HEK293 (cell line): ENCODE measurements at regions not wholly inside any gene's neighbourhood (a gene's known extent, or its start where the extent isn't known, plus 50 kb on each side); places are given as distances from the start of the nearest gene placed in this dataset.

ENCODE experiments used
- CTCF ChIA-PET: fragments of 350-600 bp; formaldehyde crosslinking; extraction: SDS; loops from one replicate; lab custom pipeline; 2021; ENCODE audit warnings: antibody characterized with exemption; lab: Yijun Ruan, JAX
- POLR2A ChIA-PET: fragments of 300-600 bp; formaldehyde crosslinking; extraction: SDS; loops from one replicate; lab custom pipeline; 2020; ENCODE audit warnings: antibody characterized with exemption, inconsistent platforms; lab: Yijun Ruan, JAX
- H3K27ac ChIP-seq: fragments of 200-500 bp; sonication (Bioruptor generic); 2 replicates; pipeline ENCODE4 v1.5.1; 2014; ENCODE audit warnings: low read depth, low read length, control low read depth, inconsistent platforms; ENCODE audit errors: extremely low read depth
- H3K36me3 ChIP-seq, 2 experiments: fragments of 200-500 bp in 1 of 2; sonication (Bioruptor generic) in 1 of 2; 1 replicate in 1 of 2; 2 replicates in 1 of 2; pipeline ENCODE4 v1.5.1; 2014 to 2017; ENCODE audit warnings: inconsistent platforms in 2 of 2, low read length in 2 of 2; ENCODE audit not compliant: control insufficient read depth in 2 of 2, insufficient read depth in 1 of 2
- H3K4me1 ChIP-seq: fragments of 200-500 bp; sonication (Bioruptor generic); 2 replicates; pipeline ENCODE4 v1.5.1; 2014; ENCODE audit warnings: mild to moderate bottlenecking, low read length, inconsistent platforms; ENCODE audit not compliant: control insufficient read depth, insufficient read depth
- H3K4me3 ChIP-seq: 2 replicates; pipeline ENCODE4 v1.5.1; 2011; ENCODE audit warnings: low read depth, mild to moderate bottlenecking, control low read depth, low read length, moderate library complexity
- H3K9me3 ChIP-seq: fragments of 200-500 bp; sonication (Bioruptor generic); 2 replicates; pipeline ENCODE4 v1.5.1; 2014; ENCODE audit warnings: low read depth, low read length, inconsistent platforms; ENCODE audit not compliant: control insufficient read depth, insufficient read depth
- BCL11A ChIP-seq: fragments of 450-650 bp; formaldehyde crosslinking; IDR thresholded peaks from 2 replicates; pipeline ENCODE4 v1.5.1; 2016; ENCODE audit warnings: low read depth, missing biosample characterization, missing genetic modification characterization
- HOXC10 ChIP-seq: sonication (generic); formaldehyde crosslinking; IDR thresholded peaks from 2 replicates; pipeline ENCODE4 v1.8.1; 2023; ENCODE audit warnings: mild to moderate bottlenecking, missing genetic modification reagents
- IKZF3 ChIP-seq: fragments of 450-650 bp; IDR thresholded peaks from 2 replicates; pipeline ENCODE4 v1.5.0; 2018; ENCODE audit warnings: missing biosample characterization, mild to moderate bottlenecking, missing genetic modification characterization, moderate library complexity
- KLF8 ChIP-seq: fragments of 450-650 bp; formaldehyde crosslinking; IDR thresholded peaks from 2 replicates; pipeline ENCODE4 v1.5.1; 2016; ENCODE audit warnings: missing biosample characterization, missing genetic modification characterization
- OSR2 ChIP-seq: fragments of 450-650 bp; formaldehyde crosslinking; IDR thresholded peaks from 2 replicates; pipeline ENCODE4 v1.5.1; 2016; ENCODE audit warnings: missing biosample characterization, missing genetic modification characterization
- PRDM1 ChIP-seq: fragments of 450-650 bp; formaldehyde crosslinking; IDR thresholded peaks from 2 replicates; pipeline ENCODE4; 2016; ENCODE audit warnings: missing biosample characterization, missing genetic modification characterization
- PRDM2 ChIP-seq: fragments of 450-650 bp; formaldehyde crosslinking; IDR thresholded peaks from 2 replicates; pipeline ENCODE4 v1.5.1; 2016; ENCODE audit warnings: missing biosample characterization, missing genetic modification characterization, borderline replicate concordance
- TRIM28 ChIP-seq: IDR thresholded peaks from 2 replicates; pipeline ENCODE4 v1.6.1; 2011; ENCODE audit warnings: low read length, control low read depth, borderline replicate concordance
- WT1 ChIP-seq: fragments of 450-650 bp; formaldehyde crosslinking; IDR thresholded peaks from 2 replicates; pipeline ENCODE4 v1.5.1; 2016; ENCODE audit warnings: missing biosample characterization, missing genetic modification characterization
- YY1 ChIP-seq: fragments of 450-650 bp; formaldehyde crosslinking; IDR thresholded peaks from 2 replicates; pipeline ENCODE4 v1.5.1; 2018; ENCODE audit warnings: missing biosample characterization, missing genetic modification characterization
- ZBTB8A ChIP-seq: fragments of 450-650 bp; formaldehyde crosslinking; IDR thresholded peaks from 2 replicates; pipeline ENCODE4 v1.5.1; 2016; ENCODE audit warnings: missing biosample characterization, missing genetic modification characterization
- ZFP41 ChIP-seq: fragments of 450-650 bp; formaldehyde crosslinking; IDR thresholded peaks from 2 replicates; pipeline ENCODE4 v1.5.1; 2016; ENCODE audit warnings: missing biosample characterization, missing genetic modification characterization, borderline replicate concordance
- ZNF114 ChIP-seq: fragments of 450-650 bp; formaldehyde crosslinking; IDR thresholded peaks from 2 replicates; pipeline ENCODE4 v1.5.0; 2017; ENCODE audit warnings: missing biosample characterization, missing genetic modification characterization
- ZNF140 ChIP-seq: fragments of 450-650 bp; formaldehyde crosslinking; IDR thresholded peaks from 2 replicates; pipeline ENCODE4 v1.5.1; 2016; ENCODE audit warnings: missing biosample characterization, missing genetic modification characterization
- ZNF155 ChIP-seq: fragments of 450-650 bp; formaldehyde crosslinking; IDR thresholded peaks from 2 replicates; pipeline ENCODE4 v1.5.1; 2016; ENCODE audit warnings: missing biosample characterization, missing genetic modification characterization
- ZNF2 ChIP-seq: fragments of 450-650 bp; formaldehyde crosslinking; IDR thresholded peaks from 2 replicates; pipeline ENCODE4 v1.5.1; 2016; ENCODE audit warnings: missing biosample characterization, missing genetic modification characterization
- ZNF354C ChIP-seq: fragments of 450-650 bp; formaldehyde crosslinking; IDR thresholded peaks from 2 replicates; pipeline ENCODE4 v1.5.1; 2016; ENCODE audit warnings: missing biosample characterization, missing genetic modification characterization, low read depth, borderline replicate concordance
- ZNF501 ChIP-seq: fragments of 450-650 bp; formaldehyde crosslinking; IDR thresholded peaks from 2 replicates; pipeline ENCODE4 v1.5.1; 2016; ENCODE audit warnings: missing biosample characterization, missing genetic modification characterization
- ZNF544 ChIP-seq: fragments of 450-650 bp; formaldehyde crosslinking; IDR thresholded peaks from 2 replicates; pipeline ENCODE4 v1.5.0; 2017; ENCODE audit warnings: missing biosample characterization, missing genetic modification characterization
- ZNF561 ChIP-seq: fragments of 450-650 bp; IDR thresholded peaks from 2 replicates; pipeline ENCODE4 v1.5.1; 2018; ENCODE audit warnings: missing biosample characterization, missing genetic modification characterization, borderline replicate concordance
- ZNF610 ChIP-seq: fragments of 450-650 bp; formaldehyde crosslinking; IDR thresholded peaks from 2 replicates; pipeline ENCODE4 v1.5.1; 2016; ENCODE audit warnings: missing biosample characterization, missing genetic modification characterization, borderline replicate concordance
- ZNF629 ChIP-seq: fragments of 450-650 bp; formaldehyde crosslinking; IDR thresholded peaks from 2 replicates; pipeline ENCODE4 v1.5.1; 2017; ENCODE audit warnings: missing biosample characterization, missing genetic modification characterization
- ZNF660 ChIP-seq: fragments of 450-650 bp; IDR thresholded peaks from 2 replicates; pipeline ENCODE4 v1.5.1; 2018; ENCODE audit warnings: missing biosample characterization, mild to moderate bottlenecking, missing genetic modification characterization
- ZNF704 ChIP-seq: fragments of 450-650 bp; formaldehyde crosslinking; IDR thresholded peaks from 2 replicates; pipeline ENCODE4 v1.5.1; 2016; ENCODE audit warnings: missing biosample characterization, missing genetic modification characterization
- ZSCAN16 ChIP-seq: fragments of 450-650 bp; formaldehyde crosslinking; IDR thresholded peaks from 2 replicates; pipeline ENCODE4 v1.5.1; 2016; ENCODE audit warnings: missing biosample characterization, missing genetic modification characterization
- TF ChIP-seq, protein P1 (sequence below): fragments of 450-650 bp; formaldehyde crosslinking; IDR thresholded peaks from 2 replicates; pipeline ENCODE4 v1.5.1; 2016; ENCODE audit warnings: missing biosample characterization, missing genetic modification characterization

DNA sequence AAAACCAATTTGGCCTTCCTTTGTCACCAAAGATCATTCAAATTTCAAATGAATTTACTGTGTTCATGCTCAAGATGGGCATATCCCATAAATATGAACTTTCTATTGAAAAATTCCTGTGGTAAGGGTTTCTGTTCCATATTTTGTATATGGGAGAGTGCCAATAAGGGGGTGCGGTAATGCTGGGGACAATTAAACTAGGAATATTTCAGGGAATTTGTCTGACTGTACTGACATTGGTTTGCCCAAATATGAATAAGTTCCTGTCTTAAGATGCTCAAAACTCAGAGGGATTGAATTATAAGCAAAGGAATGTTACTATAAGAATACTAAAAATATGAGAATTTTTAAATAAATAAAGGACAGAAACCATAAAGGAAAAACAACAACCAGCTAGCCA, 553.0 kb upstream of the MARCKS start:
- Histone ChIP-seq H3K36me3 (no peaks in the 10 kb centered on the region), H3K4me1 (no peaks in the 10 kb centered on the region), H3K9me3 (no peaks in the 10 kb centered on the region), H3K4me3 (no peak overlapping the region), H3K27ac (no peak overlapping the region)
- TF ChIP-seq ZNF629 (tag by site-specific recombination) (no peak), ZNF354C (tag by site-specific recombination) (no peak), PRDM1 (tag by site-specific recombination) (no peak), YY1 (tag by site-specific recombination) (no peak), ZBTB8A (tag by site-specific recombination) (no peak), ZNF610 (tag by site-specific recombination) (no peak), TRIM28 (no peak), PRDM2 (tag by site-specific recombination) (no peak), HOXC10 (CRISPR knock-in tag) (no peak), ZNF114 (tag by site-specific recombination) (no peak), ZFP41 (no peak), ZNF544 (no peak), OSR2 (no peak), ZNF501 (tag by site-specific recombination) (no peak), ZSCAN16 (tag by site-specific recombination) (no peak), ZNF155 (tag by site-specific recombination) (no peak)
- ChIA-PET CTCF (interaction anchor here (0.6 to 1.3 kb wide), 3 partner anchors 9 to 555 kb away, joined by 3 to 5 read pairs (median 4); no protein-coding TSS in a partner anchor), POLR2A (no interaction called here)

GRCh38 chr6:113306552-113307145, 550.5 kb upstream of the MARCKS start:
- H3K4me3 ChIP-seq: no peak overlapping the region
- TF ChIP-seq ZNF140 (tag by site-specific recombination) (no peak), KLF8 (tag by site-specific recombination) (no peak), IKZF3 (tag by site-specific recombination) (no peak), ZNF2 (tag by site-specific recombination) (peak; percentile 40; the same call in 1 of the 2 replicates), ZNF561 (tag by site-specific recombination) (no peak), ZNF704 (no peak), BCL11A (tag by site-specific recombination) (no peak), WT1 (no peak), ZNF660 (peak; percentile 32; the same call in 1 of the 2 replicates)
- TF ChIP-seq, protein P1, sequence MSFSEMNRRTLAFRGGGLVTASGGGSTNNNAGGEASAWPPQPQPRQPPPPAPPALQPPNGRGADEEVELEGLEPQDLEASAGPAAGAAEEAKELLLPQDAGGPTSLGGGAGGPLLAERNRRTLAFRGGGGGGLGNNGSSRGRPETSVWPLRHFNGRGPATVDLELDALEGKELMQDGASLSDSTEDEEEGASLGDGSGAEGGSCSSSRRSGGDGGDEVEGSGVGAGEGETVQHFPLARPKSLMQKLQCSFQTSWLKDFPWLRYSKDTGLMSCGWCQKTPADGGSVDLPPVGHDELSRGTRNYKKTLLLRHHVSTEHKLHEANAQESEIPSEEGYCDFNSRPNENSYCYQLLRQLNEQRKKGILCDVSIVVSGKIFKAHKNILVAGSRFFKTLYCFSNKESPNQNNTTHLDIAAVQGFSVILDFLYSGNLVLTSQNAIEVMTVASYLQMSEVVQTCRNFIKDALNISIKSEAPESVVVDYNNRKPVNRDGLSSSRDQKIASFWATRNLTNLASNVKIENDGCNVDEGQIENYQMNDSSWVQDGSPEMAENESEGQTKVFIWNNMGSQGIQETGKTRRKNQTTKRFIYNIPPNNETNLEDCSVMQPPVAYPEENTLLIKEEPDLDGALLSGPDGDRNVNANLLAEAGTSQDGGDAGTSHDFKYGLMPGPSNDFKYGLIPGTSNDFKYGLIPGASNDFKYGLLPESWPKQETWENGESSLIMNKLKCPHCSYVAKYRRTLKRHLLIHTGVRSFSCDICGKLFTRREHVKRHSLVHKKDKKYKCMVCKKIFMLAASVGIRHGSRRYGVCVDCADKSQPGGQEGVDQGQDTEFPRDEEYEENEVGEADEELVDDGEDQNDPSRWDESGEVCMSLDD (tag by site-specific recombination): peak; percentile 57; the same call in 1 of the 2 replicates

More at GRCh38 chr6:113306552-113307145, 550.5 kb upstream of the MARCKS start:
- H3K9me3 ChIP-seq: no peaks in the 10 kb centered on the region
- H3K36me3 ChIP-seq: no peaks in the 10 kb centered on the region
- no peak overlapping the region for H3K27ac ChIP-seq
- ChIA-PET POLR2A (interaction anchor here (2.0 kb wide), 1 partner anchor 552 kb away, joined by 7 read pairs; no protein-coding TSS in a partner anchor), CTCF (interaction anchor here (0.5 to 1.9 kb wide), 59 partner anchors 10 to 885 kb away, joined by 3 to 32 read pairs (median 4); no protein-coding TSS in a partner anchor)
- H3K4me1 ChIP-seq: no peaks in the 10 kb centered on the region
